GM13977 (cell line): ENCODE measurements at regions not wholly inside any gene's neighbourhood (a gene's known extent, or its start where the extent isn't known, plus 50 kb on each side); places are given as distances from the start of the nearest gene placed in this dataset.

ENCODE experiments used
- DNase-seq: peaks from one replicate; pipeline ENCODE4 v3.0.0; 2012; ENCODE audit warnings: low spot score
- CTCF ChIP-seq: IDR thresholded peaks from 2 replicates; pipeline ENCODE4 v1.5.1; 2012; ENCODE audit warnings: mild to moderate bottlenecking, control low read depth; ENCODE audit not compliant: insufficient read depth; ENCODE audit errors: extremely low read depth, missing control alignments
- in situ Hi-C: fragments of 300-500 bp; cut with MboI; formaldehyde crosslinking; loops from one replicate; pipeline ENCODE4 v1.12.0; 2022; ENCODE audit warnings: low sequenced_read_pairs, low pct_unique_long_range_greater_than_20kb, mixed read lengths, inconsistent platforms; ENCODE audit not compliant: unreplicated experiment

- in situ Hi-C loops = no loop called here
- no peak for DNase-seq
- TF ChIP-seq CTCF = no peak
Observed at GRCh38 chr13:102932331-102932730, 86.5 kb downstream of the ERCC5 start.

GRCh38 chr13:102930566-102930965, 84.7 kb downstream of the ERCC5 start:
- no peak for DNase-seq
- TF ChIP-seq CTCF = no peak
- in situ Hi-C loops = no loop called here

- TF ChIP-seq CTCF = no peak
- in situ Hi-C loops = no loop called here
- no peak for DNase-seq
Observed at GRCh38 chr13:102928941-102929675, 83.3 kb downstream of the ERCC5 start.
